T-helper 17 cell (primary cell): ENCODE measurements at regions not wholly inside any gene's neighbourhood (a gene's known extent, or its start where the extent isn't known, plus 50 kb on each side); places are given as distances from the start of the nearest gene placed in this dataset.

Experiments used
- ATAC-seq: fragments of 150-1000 bp; cut with Tn5 transposase; 2 replicates; pipeline ENCODE4 v1.10.0; 2021; ENCODE audit warnings: mild to moderate bottlenecking, moderate library complexity
- DNase-seq, 3 donors: peaks; one replicate each; pipeline versions ENCODE4 v3.0.0 to v3.0.0-alpha.2; 2020 to 2021
- H3K9me3 ChIP-seq: one replicate; pipeline ENCODE4 v1.7.0; 2013; ENCODE audit warnings: low read length, mild to moderate bottlenecking; ENCODE audit not compliant: control insufficient read depth, poor library complexity, severe bottlenecking
- H3K27ac Mint-ChIP-seq: one replicate; pipeline ENCODE4 v1.8.0; 2022; ENCODE audit warnings: mild to moderate bottlenecking, moderate library complexity, mixed read lengths
- H3K27me3 Mint-ChIP-seq: one replicate; pipeline ENCODE4 v1.8.0; 2022; ENCODE audit warnings: mixed read lengths
- H3K36me3 Mint-ChIP-seq: one replicate; pipeline ENCODE4 v1.8.0; 2022; ENCODE audit warnings: low read depth, mixed read lengths
- H3K4me1 Mint-ChIP-seq: one replicate; pipeline ENCODE4 v1.8.0; 2022; ENCODE audit warnings: mild to moderate bottlenecking, mixed read lengths
- H3K4me3 Mint-ChIP-seq: one replicate; pipeline ENCODE4 v1.8.0; 2022; ENCODE audit warnings: mild to moderate bottlenecking, moderate library complexity, mixed read lengths

- Mint-ChIP-seq H3K4me3 (no peak overlapping the region), H3K27ac (no peak overlapping the region), H3K27me3 (peaks cover 23% of the 10 kb centered on the region), H3K4me1 (no peaks in the 10 kb centered on the region), H3K36me3 (peaks cover 2% of the 10 kb centered on the region)
- DNase-seq (no peak), ATAC-seq (no peak)
- H3K9me3 ChIP-seq, result no peaks in the 10 kb centered on the region
Measured at GRCh38 chr16:5377280-5377898, 279.8 kb upstream of the EEF2KMT start.

- no peak for DNase-seq
- Mint-ChIP-seq H3K27me3 (peaks cover 28% of the 10 kb centered on the region), H3K4me3 (no peak overlapping the region), H3K36me3 (peaks cover 2% of the 10 kb centered on the region), H3K27ac (no peak overlapping the region), H3K4me1 (no peaks in the 10 kb centered on the region)
- H3K9me3 ChIP-seq, result no peaks in the 10 kb centered on the region
- no peak for ATAC-seq
Measured at GRCh38 chr16:5374184-5374583, 276.6 kb upstream of the EEF2KMT start.

- DNase-seq (no peak), ATAC-seq (no peak)
- no peak overlapping the region for H3K27ac Mint-ChIP-seq
- H3K4me1 Mint-ChIP-seq, result no peaks in the 10 kb centered on the region
- no peaks in the 10 kb centered on the region for H3K36me3 Mint-ChIP-seq
- H3K4me3 Mint-ChIP-seq, result no peak overlapping the region
- H3K9me3 ChIP-seq, result no peaks in the 10 kb centered on the region
- peaks cover 18% of the 10 kb centered on the region for H3K27me3 Mint-ChIP-seq
Measured at GRCh38 chr16:5367951-5368350, 270.4 kb upstream of the EEF2KMT start.

- ATAC-seq (no peak), DNase-seq (no peak)
- Mint-ChIP-seq H3K4me1 (no peaks in the 10 kb centered on the region), H3K27me3 (peaks cover 7% of the 10 kb centered on the region), H3K27ac (no peak overlapping the region), H3K4me3 (no peak overlapping the region), H3K36me3 (no peaks in the 10 kb centered on the region)
- H3K9me3 ChIP-seq, result no peaks in the 10 kb centered on the region
Measured at GRCh38 chr16:5366126-5366525, 268.5 kb upstream of the EEF2KMT start.

DNA sequence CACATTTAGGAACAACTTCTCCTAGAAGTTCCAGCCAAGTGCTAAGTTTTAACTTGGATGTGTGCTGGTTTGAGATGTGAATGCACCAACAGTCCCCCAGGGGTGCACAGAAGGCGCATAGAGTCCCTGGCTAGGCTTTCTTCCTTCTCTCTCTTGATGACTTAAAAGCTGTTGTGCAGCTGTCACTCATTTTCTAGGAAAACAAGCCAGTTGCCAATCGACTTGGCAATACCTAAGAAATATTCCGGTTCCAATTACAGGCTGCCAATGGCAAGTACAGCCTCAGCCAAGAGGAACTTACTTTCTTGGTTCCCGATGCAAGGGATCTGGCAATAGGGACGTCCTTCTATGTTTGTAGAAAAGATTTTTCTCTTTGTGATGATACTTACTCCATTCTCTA lies 266.6 kb upstream of the EEF2KMT start:
- H3K9me3 ChIP-seq, result no peaks in the 10 kb centered on the region
- Mint-ChIP-seq H3K36me3 (no peaks in the 10 kb centered on the region), H3K27me3 (peaks cover 20% of the 10 kb centered on the region), H3K27ac (no peak overlapping the region), H3K4me3 (no peak overlapping the region), H3K4me1 (no peaks in the 10 kb centered on the region)
- DNase-seq (no peak), ATAC-seq (no peak)

DNA sequence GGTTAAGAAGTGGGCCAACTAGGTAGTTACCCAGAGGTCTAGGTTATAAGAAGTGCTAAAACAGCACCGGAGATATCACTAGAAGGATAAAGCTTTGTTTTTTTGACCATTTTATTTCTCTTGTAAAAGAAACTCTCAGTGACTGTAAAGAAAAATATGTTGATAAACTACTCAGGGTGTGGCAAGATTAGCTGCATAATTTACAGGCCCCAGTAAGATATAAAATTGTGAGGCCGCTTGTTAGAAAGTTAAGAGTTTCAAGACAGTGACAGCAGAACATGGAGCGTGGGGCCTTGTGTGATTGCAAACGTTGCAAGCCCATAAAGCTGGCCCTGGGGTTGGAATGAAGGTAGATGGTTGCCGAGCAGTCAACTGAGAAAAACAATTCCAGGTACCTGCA lies 263.7 kb upstream of the EEF2KMT start:
- H3K4me3 Mint-ChIP-seq, result no peak overlapping the region
- H3K4me1 Mint-ChIP-seq, result no peaks in the 10 kb centered on the region
- H3K9me3 ChIP-seq, result no peaks in the 10 kb centered on the region
- ATAC-seq, result no peak
- DNase-seq, result no peak
- H3K27me3 Mint-ChIP-seq, result peaks cover 20% of the 10 kb centered on the region
- no peak overlapping the region for H3K27ac Mint-ChIP-seq
- H3K36me3 Mint-ChIP-seq, result no peaks in the 10 kb centered on the region

- ATAC-seq (no peak), DNase-seq (no peak)
- no peaks in the 10 kb centered on the region for H3K36me3 Mint-ChIP-seq
- H3K4me3 Mint-ChIP-seq, result no peak overlapping the region
- no peaks in the 10 kb centered on the region for H3K4me1 Mint-ChIP-seq
- no peaks in the 10 kb centered on the region for H3K9me3 ChIP-seq
- H3K27me3 Mint-ChIP-seq, result peaks cover 7% of the 10 kb centered on the region
- H3K27ac Mint-ChIP-seq, result no peak overlapping the region
Measured at GRCh38 chr16:5354645-5355044, 257.1 kb upstream of the EEF2KMT start.

GRCh38 chr16:5349670-5350517 lies 252.3 kb upstream of the EEF2KMT start:
- Mint-ChIP-seq H3K27me3 (peaks cover 18% of the 10 kb centered on the region), H3K36me3 (no peaks in the 10 kb centered on the region), H3K27ac (no peak overlapping the region), H3K4me1 (no peaks in the 10 kb centered on the region), H3K4me3 (no peak overlapping the region)
- ATAC-seq (no peak), DNase-seq (no peak)
- no peaks in the 10 kb centered on the region for H3K9me3 ChIP-seq

DNA sequence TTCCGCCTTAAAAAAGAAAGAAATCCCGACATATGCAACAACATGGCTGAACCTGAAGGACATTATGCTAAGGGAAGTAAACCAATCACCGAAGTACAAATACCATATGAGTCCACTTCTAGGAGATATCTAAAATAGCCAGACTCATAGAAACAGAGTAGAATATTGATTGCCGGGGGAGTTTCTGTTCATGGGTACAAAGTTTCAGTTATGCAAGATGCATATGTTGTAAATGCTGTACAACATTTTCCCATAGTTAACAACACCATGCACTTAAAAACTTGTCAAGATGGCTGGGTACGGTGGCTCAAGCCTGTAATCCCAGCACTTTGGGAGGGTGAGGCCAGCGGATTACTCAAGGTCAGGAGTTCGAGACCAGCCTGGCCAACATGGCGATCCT lies 251.5 kb upstream of the EEF2KMT start:
- Mint-ChIP-seq H3K36me3 (no peaks in the 10 kb centered on the region), H3K27ac (no peak overlapping the region), H3K4me1 (no peaks in the 10 kb centered on the region), H3K4me3 (no peak overlapping the region), H3K27me3 (peaks cover 18% of the 10 kb centered on the region)
- ATAC-seq, result no peak
- H3K9me3 ChIP-seq, result no peaks in the 10 kb centered on the region
- no peak for DNase-seq

- Mint-ChIP-seq H3K36me3 (no peaks in the 10 kb centered on the region), H3K4me3 (no peak overlapping the region), H3K4me1 (no peaks in the 10 kb centered on the region), H3K27me3 (peaks cover 18% of the 10 kb centered on the region), H3K27ac (no peak overlapping the region)
- H3K9me3 ChIP-seq, result no peaks in the 10 kb centered on the region
- ATAC-seq (no peak), DNase-seq (no peak)
Measured at GRCh38 chr16:5347561-5347960, 250.0 kb upstream of the EEF2KMT start.

DNA sequence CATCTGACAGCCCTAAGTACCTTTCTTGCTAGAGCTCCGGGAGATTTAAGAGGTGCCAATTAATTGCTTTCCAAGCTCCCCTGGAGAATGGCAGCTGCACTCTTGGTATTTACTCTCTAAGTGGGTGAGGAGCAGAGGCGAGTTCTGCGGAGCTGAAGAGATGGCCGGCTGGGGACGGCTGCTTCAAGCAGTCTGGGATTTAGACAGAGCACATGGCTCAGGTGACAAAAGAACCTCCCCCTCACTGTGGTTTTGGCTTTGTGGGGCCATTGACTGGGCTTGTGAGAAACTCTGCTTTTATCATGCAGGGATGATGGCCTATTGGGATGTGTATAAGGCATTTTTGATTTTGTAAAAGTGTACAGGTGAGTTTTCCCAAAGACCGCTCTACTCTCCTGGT lies 239.3 kb upstream of the EEF2KMT start:
- DNase-seq, result no peak
- H3K27ac Mint-ChIP-seq, result no peak overlapping the region
- peaks cover 12% of the 10 kb centered on the region for H3K27me3 Mint-ChIP-seq
- H3K4me1 Mint-ChIP-seq, result no peaks in the 10 kb centered on the region
- no peaks in the 10 kb centered on the region for H3K9me3 ChIP-seq
- ATAC-seq, result no peak
- H3K4me3 Mint-ChIP-seq, result no peak overlapping the region
- H3K36me3 Mint-ChIP-seq, result no peaks in the 10 kb centered on the region

- H3K9me3 ChIP-seq, result no peaks in the 10 kb centered on the region
- no peaks in the 10 kb centered on the region for H3K4me1 Mint-ChIP-seq
- H3K4me3 Mint-ChIP-seq, result no peak overlapping the region
- DNase-seq, result no peak
- H3K36me3 Mint-ChIP-seq, result no peaks in the 10 kb centered on the region
- H3K27me3 Mint-ChIP-seq, result no peaks in the 10 kb centered on the region
- no peak for ATAC-seq
- H3K27ac Mint-ChIP-seq, result no peak overlapping the region
Measured at GRCh38 chr16:5333991-5334390, 236.4 kb upstream of the EEF2KMT start.

DNA sequence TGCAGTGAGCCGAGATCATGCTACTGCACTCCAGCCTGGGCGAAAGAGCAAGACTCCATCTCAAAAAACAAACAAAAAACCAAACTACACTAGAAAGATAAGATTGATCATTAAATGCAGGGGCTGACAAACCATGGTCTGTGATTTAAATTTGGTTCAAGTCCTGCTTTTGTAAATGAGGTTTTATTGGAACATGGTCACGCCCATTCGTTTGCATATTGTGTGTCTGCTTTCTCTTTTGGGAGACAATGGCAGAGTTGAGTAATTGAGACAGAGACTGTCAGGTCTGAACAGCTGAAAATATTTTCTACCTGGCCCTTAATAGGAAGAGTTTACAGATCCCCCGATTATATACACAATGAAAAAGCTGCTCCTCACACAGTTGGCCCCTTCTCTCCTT lies 235.5 kb upstream of the EEF2KMT start:
- ATAC-seq, result no peak
- no peaks in the 10 kb centered on the region for H3K9me3 ChIP-seq
- Mint-ChIP-seq H3K36me3 (no peaks in the 10 kb centered on the region), H3K27me3 (peaks cover 5% of the 10 kb centered on the region), H3K4me1 (no peaks in the 10 kb centered on the region), H3K4me3 (no peak overlapping the region), H3K27ac (no peak overlapping the region)
- no peak for DNase-seq

DNA sequence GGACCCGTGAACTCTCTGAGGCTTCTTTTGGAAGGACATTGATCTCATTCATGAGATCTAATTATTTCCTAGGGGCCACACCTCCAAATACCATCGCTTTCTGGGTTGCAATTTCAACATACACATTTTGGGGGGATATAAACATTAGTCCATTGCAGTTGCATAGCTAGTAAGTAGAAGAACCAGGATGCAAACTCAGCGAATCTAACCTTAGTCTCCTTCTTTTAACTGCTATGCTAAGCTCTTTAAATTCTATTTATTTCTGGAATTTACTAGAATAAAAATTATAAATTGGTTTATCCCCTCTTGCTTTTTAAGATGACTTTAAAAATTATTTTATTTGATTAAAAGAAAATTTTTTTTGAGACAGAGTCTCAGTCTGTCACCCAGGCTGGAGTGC lies 232.5 kb upstream of the EEF2KMT start:
- H3K9me3 ChIP-seq, result no peaks in the 10 kb centered on the region
- H3K36me3 Mint-ChIP-seq, result no peaks in the 10 kb centered on the region

More for the DNA sequence above, 232.5 kb upstream of the EEF2KMT start:
- Mint-ChIP-seq H3K4me1 (no peaks in the 10 kb centered on the region), H3K27me3 (peaks cover 7% of the 10 kb centered on the region), H3K27ac (no peak overlapping the region), H3K4me3 (no peak overlapping the region)
- DNase-seq, result no peak
- ATAC-seq, result no peak
